ENCODE measurements at regions not wholly inside any gene's neighbourhood (a gene's known extent, or its start where the extent isn't known, plus 50 kb on each side); places are given as distances from the start of the nearest gene placed in this dataset.
"Not testable (repeated sequence)": the region's sequence is repeated elsewhere in the genome, so short reads cannot be mapped to it uniquely, and the experiment has no call there.

GRCh38 chr7:67608806-67609205 lies 612.2 kb downstream of the TYW1 start:
- in situ Hi-C loops (cut with HindIII; ENCODE audit: low sequenced_read_pairs) = no loop called here

- in situ Hi-C loops (cut with HindIII; ENCODE audit: low sequenced_read_pairs) = no loop called here
Measured at GRCh38 chr7:67610897-67611296, 614.3 kb downstream of the TYW1 start.

GRCh38 chr7:67614843-67615242 lies 618.2 kb downstream of the TYW1 start:
- in situ Hi-C loops (cut with HindIII; ENCODE audit: low sequenced_read_pairs) = no loop called here

- in situ Hi-C loops (cut with HindIII; ENCODE audit: low sequenced_read_pairs) = no loop called here
Measured at GRCh38 chr7:67616517-67616916, 619.9 kb downstream of the TYW1 start.

- in situ Hi-C loops (cut with HindIII; ENCODE audit: low sequenced_read_pairs) = no loop called here
Measured at GRCh38 chr7:67618556-67619162, 622.0 kb downstream of the TYW1 start.

GRCh38 chr7:67619175-67619574 lies 622.5 kb downstream of the TYW1 start:
- in situ Hi-C loops (cut with HindIII; ENCODE audit: low sequenced_read_pairs) = no loop called here

- in situ Hi-C loops (cut with HindIII; ENCODE audit: low sequenced_read_pairs) = no loop called here
Measured at GRCh38 chr7:67620216-67620933, 623.7 kb downstream of the TYW1 start.

GRCh38 chr7:67621704-67622103 lies 625.1 kb downstream of the TYW1 start:
- in situ Hi-C loops (cut with HindIII; ENCODE audit: low sequenced_read_pairs) = no loop called here

- in situ Hi-C loops (cut with HindIII; ENCODE audit: low sequenced_read_pairs) = no loop called here
Measured at GRCh38 chr7:67625257-67625737, 628.7 kb downstream of the TYW1 start.

- in situ Hi-C loops (cut with HindIII; ENCODE audit: low sequenced_read_pairs) = no loop called here
Measured at GRCh38 chr7:67631476-67631875, 634.8 kb downstream of the TYW1 start.

GRCh38 chr7:67635271-67635670 lies 638.6 kb downstream of the TYW1 start:
- in situ Hi-C loops (cut with HindIII; ENCODE audit: low sequenced_read_pairs) = no loop called here

GRCh38 chr7:67636348-67637022 lies 639.9 kb downstream of the TYW1 start:
- in situ Hi-C loops (cut with HindIII; ENCODE audit: low sequenced_read_pairs) = no loop called here

- in situ Hi-C loops (cut with HindIII; ENCODE audit: low sequenced_read_pairs) = no loop called here
Measured at GRCh38 chr7:67637023-67637358, 640.4 kb downstream of the TYW1 start.

- in situ Hi-C loops (cut with HindIII; ENCODE audit: low sequenced_read_pairs) = not testable (repeated sequence)
Measured at GRCh38 chr7:67642542-67642941, 645.9 kb downstream of the TYW1 start.

GRCh38 chr7:67644151-67644550 lies 647.5 kb downstream of the TYW1 start:
- in situ Hi-C loops (cut with HindIII; ENCODE audit: low sequenced_read_pairs) = no loop called here

- in situ Hi-C loops (cut with HindIII; ENCODE audit: low sequenced_read_pairs) = no loop called here
Measured at GRCh38 chr7:67652937-67653336, 656.3 kb downstream of the TYW1 start.

- in situ Hi-C loops (cut with HindIII; ENCODE audit: low sequenced_read_pairs) = no loop called here
Measured at GRCh38 chr7:67653856-67654454, 657.3 kb downstream of the TYW1 start.

GRCh38 chr7:67654642-67655041 lies 658.0 kb downstream of the TYW1 start:
- in situ Hi-C loops (cut with HindIII; ENCODE audit: low sequenced_read_pairs) = no loop called here

GRCh38 chr7:67655168-67655567 lies 658.5 kb downstream of the TYW1 start:
- in situ Hi-C loops (cut with HindIII; ENCODE audit: low sequenced_read_pairs) = no loop called here

- in situ Hi-C loops (cut with HindIII; ENCODE audit: low sequenced_read_pairs) = no loop called here
Measured at GRCh38 chr7:67659091-67659490, 662.5 kb downstream of the TYW1 start.

- in situ Hi-C loops (cut with HindIII; ENCODE audit: low sequenced_read_pairs) = no loop called here
Measured at GRCh38 chr7:67662804-67663203, 666.2 kb downstream of the TYW1 start.

GRCh38 chr7:67663644-67664043 lies 667.0 kb downstream of the TYW1 start:
- in situ Hi-C loops (cut with HindIII; ENCODE audit: low sequenced_read_pairs) = no loop called here

Data from DLD1 (cell line).